SU-DHL-6 (cell line): ENCODE measurements at regions not wholly inside any gene's neighbourhood (a gene's known extent, or its start where the extent isn't known, plus 50 kb on each side); places are given as distances from the start of the nearest gene placed in this dataset.
"Not testable (repeated sequence)": the region's sequence is repeated elsewhere in the genome, so short reads cannot be mapped to it uniquely, and the experiment has no call there.

Source experiments
- H2AFZ ChIP-seq: fragments of 200-600 bp; sonication (generic); 2 replicates; pipeline ENCODE4 v1.6.1; 2014; ENCODE audit warnings: low read depth, mild to moderate bottlenecking, moderate library complexity, mixed read lengths, antibody characterized with exemption, low read length; ENCODE audit not compliant: severe bottlenecking
- H3F3A ChIP-seq: fragments of 200-600 bp; shearing (Covaris generic); 2 replicates; pipeline ENCODE4 v1.6.0; 2016; ENCODE audit warnings: antibody characterized with exemption, mild to moderate bottlenecking; ENCODE audit not compliant: insufficient read depth
- H3K27ac ChIP-seq: fragments of 200-600 bp; sonication (generic); 2 replicates; pipeline ENCODE4 v1.5.1; 2016; ENCODE audit warnings: low read depth, mild to moderate bottlenecking, low read length, moderate library complexity, mixed read lengths
- H3K27me3 ChIP-seq: fragments of 200-600 bp; sonication (generic), shearing (Covaris generic); 2 replicates; pipeline ENCODE4 v1.6.0; 2014; ENCODE audit warnings: mild to moderate bottlenecking, low read length
- H3K36me3 ChIP-seq: fragments of 200-600 bp; sonication (generic); 2 replicates; pipeline ENCODE4 v1.6.1; 2014; ENCODE audit warnings: mild to moderate bottlenecking, low read length, mixed read lengths
- H3K4me2 ChIP-seq: fragments of 300-600, 200-600 bp; shearing (Covaris generic), sonication (generic); 2 replicates; pipeline ENCODE4 v1.6.0; 2014; ENCODE audit warnings: low read length, low read depth, mild to moderate bottlenecking; ENCODE audit not compliant: poor library complexity, severe bottlenecking
- H3K4me3 ChIP-seq: fragments of 200-600 bp; sonication (generic); 2 replicates; pipeline ENCODE4 v1.5.1; 2014; ENCODE audit warnings: antibody characterized with exemption, low read length, mild to moderate bottlenecking, mixed read lengths; ENCODE audit not compliant: insufficient read depth, poor library complexity, severe bottlenecking
- H3K79me2 ChIP-seq: fragments of 200-600 bp; sonication (generic); 2 replicates; pipeline ENCODE4 v1.6.1; 2014; ENCODE audit warnings: mild to moderate bottlenecking, low read length, moderate library complexity; ENCODE audit not compliant: insufficient read depth
- H3K9ac ChIP-seq: fragments of 200-600 bp; sonication (generic); 2 replicates; pipeline ENCODE4 v1.7.0; 2014; ENCODE audit warnings: mild to moderate bottlenecking, low read length
- H3K9me2 ChIP-seq: fragments of 200-600 bp; sonication (generic); replicated peaks from 2 replicates; pipeline ENCODE4 v1.6.1; 2014; ENCODE audit warnings: low read length; ENCODE audit not compliant: insufficient read depth
- H3K9me3 ChIP-seq: fragments of 200-600 bp; sonication (generic); 2 replicates; pipeline ENCODE4 v1.6.1; 2014; ENCODE audit warnings: low read length, mixed read lengths; ENCODE audit not compliant: insufficient read depth
- H4K20me1 ChIP-seq: fragments of 200-600 bp; sonication (generic); 2 replicates; pipeline ENCODE4 v1.6.1; 2014; ENCODE audit warnings: low read depth, mild to moderate bottlenecking, antibody characterized with exemption, low read length, moderate library complexity, mixed read lengths
- CTCF ChIP-seq: fragments of 200-600 bp; sonication (generic); IDR thresholded peaks from one replicate; pipeline ENCODE4 v1.5.1; 2017; ENCODE audit warnings: antibody characterized with exemption, mild to moderate bottlenecking, low read length, moderate library complexity; ENCODE audit not compliant: insufficient read depth, poor library complexity, severe bottlenecking
- EZH2phosphoT487 ChIP-seq: fragments of 200-600 bp; sonication (generic), shearing (Covaris generic); conservative IDR thresholded peaks from 2 replicates; pipeline ENCODE4 v1.6.1; 2018; ENCODE audit warnings: mild to moderate bottlenecking, antibody characterized with exemption, low read length, moderate library complexity, mixed read lengths

- Histone ChIP-seq H3K27ac (no peak overlapping the region), H3K4me3 (no peak overlapping the region), H4K20me1 (no peaks in the 10 kb centered on the region), H3K9ac (no peak overlapping the region), H3K79me2 (no peaks in the 10 kb centered on the region), H2AFZ (no peak overlapping the region), H3K36me3 (no peaks in the 10 kb centered on the region), H3F3A (no peaks in the 10 kb centered on the region), H3K27me3 (no peaks in the 10 kb centered on the region), H3K4me2 (no peak overlapping the region), H3K9me2 (no peaks in the 10 kb centered on the region), H3K9me3 (0 out of 2 replicates have a peak, but pooled peaks cover 4% of the 10 kb centered on the region)
- TF ChIP-seq EZH2phosphoT487 (no peak), CTCF (no peak)
Observed at GRCh38 chr3:73832426-73832825, 207.7 kb upstream of the PDZRN3 start.

GRCh38 chr3:73828348-73828747 is 203.6 kb upstream of the PDZRN3 start:
- Histone ChIP-seq H3K9me2 (no peaks in the 10 kb centered on the region), H2AFZ (no peak overlapping the region), H3K27me3 (no peaks in the 10 kb centered on the region), H3K36me3 (no peaks in the 10 kb centered on the region), H3F3A (no peaks in the 10 kb centered on the region), H3K79me2 (no peaks in the 10 kb centered on the region), H3K9ac (no peak overlapping the region), H3K4me3 (no peak overlapping the region), H3K27ac (no peak overlapping the region), H3K4me2 (no peak overlapping the region), H4K20me1 (no peaks in the 10 kb centered on the region), H3K9me3 (no peaks in the 10 kb centered on the region)
- TF ChIP-seq CTCF (no peak), EZH2phosphoT487 (no peak)

GRCh38 chr3:73827725-73828211 is 203.0 kb upstream of the PDZRN3 start:
- Histone ChIP-seq H3K4me3 (no peak overlapping the region), H4K20me1 (no peaks in the 10 kb centered on the region), H3K9me3 (no peaks in the 10 kb centered on the region), H3K4me2 (no peak overlapping the region), H3K9ac (no peak overlapping the region), H2AFZ (no peak overlapping the region), H3K27me3 (no peaks in the 10 kb centered on the region), H3K9me2 (no peaks in the 10 kb centered on the region), H3K79me2 (no peaks in the 10 kb centered on the region), H3K36me3 (no peaks in the 10 kb centered on the region), H3K27ac (no peak overlapping the region), H3F3A (no peaks in the 10 kb centered on the region)
- TF ChIP-seq CTCF (no peak), EZH2phosphoT487 (no peak)

- no peak overlapping the region for H3K4me2 ChIP-seq
- no peaks in the 10 kb centered on the region for H3F3A ChIP-seq
- no peaks in the 10 kb centered on the region for H3K27me3 ChIP-seq
- no peaks in the 10 kb centered on the region for H3K36me3 ChIP-seq
- no peaks in the 10 kb centered on the region for H3K79me2 ChIP-seq
- H3K27ac ChIP-seq = no peak overlapping the region
- no peaks in the 10 kb centered on the region for H4K20me1 ChIP-seq
- H3K9me3 ChIP-seq = no peaks in the 10 kb centered on the region
- H2AFZ ChIP-seq = no peak overlapping the region
- no peak for TF ChIP-seq CTCF
- H3K4me3 ChIP-seq = no peak overlapping the region
- no peaks in the 10 kb centered on the region for H3K9me2 ChIP-seq
- no peak overlapping the region for H3K9ac ChIP-seq
Observed at GRCh38 chr3:73827204-73827603, 202.5 kb upstream of the PDZRN3 start.

- not testable (repeated sequence) for H4K20me1 ChIP-seq, H3K27ac ChIP-seq, H3K9me2 ChIP-seq
Observed at GRCh38 chr3:73820896-73821295, 196.2 kb upstream of the PDZRN3 start.

More at GRCh38 chr3:73820896-73821295, 196.2 kb upstream of the PDZRN3 start:
- not testable (repeated sequence) for H3K4me3 ChIP-seq, H3K27me3 ChIP-seq, H3K9me3 ChIP-seq, H2AFZ ChIP-seq, H3K36me3 ChIP-seq, H3K79me2 ChIP-seq, H3F3A ChIP-seq, H3K4me2 ChIP-seq, H3K9ac ChIP-seq
